ENCODE measurements at regions not wholly inside any gene's neighbourhood (a gene's known extent, or its start where the extent isn't known, plus 50 kb on each side); places are given as distances from the start of the nearest gene placed in this dataset.

GRCh38 chr2:173613386-173613785 is 258.7 kb downstream of the CDCA7 start:
- no peak overlapping the region for H3K27ac ChIP-seq
- no peak for TF ChIP-seq CTCF (conservative IDR thresholded peaks at IDR 0.05; ENCODE audit: low read depth)
- DNase-seq (ENCODE audit: low spot score): no peak
- ChIA-PET POLR2A (ENCODE audit: low non-redundant PET) (no interaction called here), CTCF (no interaction called here)

- ChIA-PET CTCF (no interaction called here), POLR2A (ENCODE audit: low non-redundant PET) (no interaction called here)
- no peak for DNase-seq (ENCODE audit: low spot score)
- TF ChIP-seq CTCF (conservative IDR thresholded peaks at IDR 0.05; ENCODE audit: low read depth): no peak
- no peak overlapping the region for H3K27ac ChIP-seq
Observed at GRCh38 chr2:173614265-173614930, 259.7 kb downstream of the CDCA7 start.

- CTCF ChIA-PET: no interaction called here
- H3K27ac ChIP-seq: no peak overlapping the region
- TF ChIP-seq CTCF (conservative IDR thresholded peaks at IDR 0.05; ENCODE audit: low read depth): no peak
- no peak for DNase-seq (ENCODE audit: low spot score)
- POLR2A ChIA-PET (ENCODE audit: low non-redundant PET): no interaction called here
Observed at GRCh38 chr2:173623438-173624319, 269.0 kb downstream of the CDCA7 start.

GRCh38 chr2:173625315-173625714 is 270.6 kb downstream of the CDCA7 start:
- no peak for DNase-seq (ENCODE audit: low spot score)
- H3K27ac ChIP-seq: no peak overlapping the region
- TF ChIP-seq CTCF (conservative IDR thresholded peaks at IDR 0.05; ENCODE audit: low read depth): no peak
- POLR2A ChIA-PET (ENCODE audit: low non-redundant PET): no interaction called here
- CTCF ChIA-PET: interaction anchor here (0.9 kb wide), 1 partner anchor 15 kb away, joined by 3 read pairs; no protein-coding TSS in a partner anchor

GRCh38 chr2:173629076-173629475 is 274.4 kb downstream of the CDCA7 start:
- POLR2A ChIA-PET (ENCODE audit: low non-redundant PET): no interaction called here
- DNase-seq (ENCODE audit: low spot score): no peak
- H3K27ac ChIP-seq: no peak overlapping the region
- no peak for TF ChIP-seq CTCF (conservative IDR thresholded peaks at IDR 0.05; ENCODE audit: low read depth)
- CTCF ChIA-PET: no interaction called here

GRCh38 chr2:173630425-173631126 is 275.9 kb downstream of the CDCA7 start:
- ChIA-PET POLR2A (ENCODE audit: low non-redundant PET) (no interaction called here), CTCF (interaction anchor here (0.6 kb wide), 1 partner anchor 948 kb away, joined by 3 read pairs; no protein-coding TSS in a partner anchor)
- DNase-seq (ENCODE audit: low spot score): no peak
- TF ChIP-seq CTCF (conservative IDR thresholded peaks at IDR 0.05; ENCODE audit: low read depth): no peak
- H3K27ac ChIP-seq: no peak overlapping the region
